HG03108 (cell line): ENCODE measurements at regions not wholly inside any gene's neighbourhood (a gene's known extent, or its start where the extent isn't known, plus 50 kb on each side); places are given as distances from the start of the nearest gene placed in this dataset.
"Not testable (repeated sequence)": the region's sequence is repeated elsewhere in the genome, so short reads cannot be mapped to it uniquely, and the experiment has no call there.

ENCODE experiments used
- ATAC-seq: cut with Tn5 transposase; IDR thresholded peaks from one replicate; pipeline ENCODE4 v1.9.1; 2021; ENCODE audit warnings: moderate library complexity; ENCODE audit not compliant: unreplicated experiment

DNA sequence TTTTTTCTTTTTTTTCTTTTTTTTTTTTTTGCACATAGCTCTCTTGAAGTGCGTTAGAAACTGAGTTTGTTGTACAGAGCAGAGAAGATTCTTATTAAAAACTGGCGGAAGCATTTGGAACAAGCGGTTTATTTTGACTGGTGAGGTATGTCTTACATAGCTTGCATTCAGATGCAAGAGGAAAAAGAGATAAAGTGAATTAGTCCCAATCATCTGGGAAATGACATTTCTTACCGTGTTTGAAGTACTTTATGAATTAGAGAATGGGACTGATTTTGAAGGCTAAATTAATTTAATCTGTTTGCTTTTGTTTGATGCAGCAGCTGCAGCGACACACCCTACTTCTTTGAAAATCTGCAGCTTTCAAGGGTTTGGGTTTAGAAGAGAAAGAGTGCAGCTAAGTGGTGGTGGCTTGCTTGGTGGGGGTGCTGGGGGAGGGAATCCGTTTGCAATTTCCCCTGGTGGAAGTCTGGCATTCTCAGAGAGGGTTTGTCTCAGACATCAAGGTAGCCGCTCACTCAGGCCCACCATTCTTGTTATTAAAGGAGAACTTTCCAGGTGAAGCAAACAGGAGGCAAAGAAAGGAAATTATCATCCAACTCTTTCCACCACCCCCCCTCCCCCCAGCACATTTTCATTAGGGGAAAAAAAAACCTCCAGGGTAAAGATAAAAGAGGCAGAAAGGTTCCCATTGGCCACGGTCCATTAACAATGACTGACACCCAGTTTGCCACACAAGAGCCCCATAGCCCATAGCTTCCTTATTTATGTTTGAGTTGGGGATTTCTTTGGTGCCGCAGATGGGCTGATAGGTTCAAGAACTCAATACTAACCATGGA is 231.7 kb downstream of the SKIDA1 start:
- ATAC-seq, result no peak

DNA sequence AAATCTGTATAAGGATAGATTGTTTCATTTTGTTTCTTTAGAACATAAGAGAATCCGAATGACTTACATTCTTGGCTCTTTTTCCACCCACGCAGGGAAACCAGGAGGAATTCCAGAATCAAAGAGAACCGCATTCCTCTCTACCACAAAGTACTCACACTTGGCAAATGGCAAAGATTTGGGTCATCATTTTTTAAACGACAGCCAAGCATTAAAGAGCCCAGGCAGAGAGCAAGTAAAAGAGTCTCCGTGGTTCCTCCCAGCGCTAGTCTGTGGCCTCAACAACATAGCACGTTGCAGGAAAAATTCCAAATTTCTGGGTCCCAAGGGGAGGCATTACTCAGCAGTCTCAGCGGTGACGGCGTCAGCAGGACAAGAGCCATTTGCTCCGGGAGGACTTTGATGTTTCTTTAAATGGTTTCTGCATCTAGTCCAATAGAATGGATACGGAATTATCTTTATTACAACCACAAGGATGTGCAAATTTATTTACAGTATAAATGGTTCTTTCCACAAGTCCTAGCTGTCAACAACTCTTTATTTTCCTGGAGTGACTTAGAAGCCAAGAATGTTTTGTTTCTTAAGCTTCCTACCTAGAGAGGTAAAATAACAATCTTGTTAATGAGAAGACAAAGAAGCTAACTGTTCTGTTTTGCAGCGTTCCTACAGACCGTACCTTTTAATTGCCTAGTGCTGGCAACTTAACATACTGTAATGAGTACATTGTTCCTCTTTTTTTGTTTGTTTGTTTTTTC is 232.5 kb downstream of the SKIDA1 start:
- ATAC-seq, result no peak

DNA sequence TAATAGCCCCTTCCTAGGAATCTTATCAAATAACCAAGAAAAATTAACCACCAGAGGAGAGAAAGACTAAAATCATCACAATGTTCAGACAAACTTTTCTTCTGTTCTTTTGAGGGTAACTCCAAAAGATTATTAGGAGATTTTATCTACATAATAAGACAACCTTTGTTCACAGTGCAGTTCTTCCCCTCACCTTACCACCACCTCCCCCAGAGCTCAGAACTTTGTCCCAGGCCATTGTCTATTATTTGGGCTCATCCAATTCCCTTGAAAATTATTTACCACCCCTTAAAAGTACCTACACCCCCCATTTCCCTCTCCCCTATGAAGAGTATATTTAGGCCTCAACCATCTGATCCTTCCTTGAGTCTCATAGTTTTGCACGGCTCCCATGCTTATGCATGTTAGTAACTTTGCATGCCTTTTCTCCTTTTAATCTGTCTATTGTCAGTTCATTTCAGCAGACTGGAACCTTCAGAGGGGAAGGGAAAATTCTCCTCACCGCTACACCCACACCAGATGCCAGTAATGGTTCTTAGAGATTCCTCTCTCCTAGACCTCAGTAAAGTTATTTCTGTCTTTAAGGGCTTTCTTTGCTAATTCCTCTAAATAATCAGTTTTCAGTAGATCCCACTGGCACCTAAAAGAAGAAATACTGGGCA is 234.9 kb downstream of the SKIDA1 start:
- ATAC-seq, result no peak

DNA sequence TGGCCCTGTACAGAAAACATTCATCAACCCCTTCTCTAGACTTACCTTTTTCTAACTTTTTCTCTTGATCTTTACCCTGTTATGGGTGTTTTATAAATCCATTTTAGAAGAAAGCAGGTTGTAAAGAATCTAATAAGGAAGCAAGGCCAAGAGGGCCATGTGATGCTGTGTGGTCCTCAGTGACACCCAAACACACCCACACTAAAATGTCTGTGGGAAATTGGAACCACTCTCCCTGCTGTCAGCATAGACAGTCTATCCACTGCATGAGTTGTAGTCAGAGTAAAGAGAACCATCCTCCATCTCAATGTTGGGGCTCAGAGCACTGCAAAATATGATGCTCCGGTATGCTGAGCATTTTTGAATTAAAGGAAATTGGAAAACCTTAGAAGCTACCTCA is 235.5 kb downstream of the SKIDA1 start:
- no peak for ATAC-seq

DNA sequence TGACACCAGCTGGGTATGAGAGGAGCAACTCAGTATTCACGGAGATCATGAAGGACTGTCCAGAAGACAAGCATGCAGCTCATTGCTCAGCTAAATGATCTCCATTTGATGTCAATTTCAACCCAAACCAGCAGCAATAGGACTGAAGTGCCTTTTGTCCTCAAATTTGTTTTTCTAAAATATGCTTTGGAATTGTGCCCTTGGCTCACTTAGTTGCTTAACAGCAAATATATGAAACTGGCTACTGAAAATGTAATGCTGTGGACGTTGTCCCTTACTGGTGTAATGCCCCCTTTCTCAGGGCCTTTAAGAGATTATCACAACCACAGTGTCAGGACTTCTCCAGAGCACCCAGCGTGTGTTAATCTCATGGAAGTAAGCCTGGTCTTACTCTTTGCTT is 236.2 kb downstream of the SKIDA1 start:
- ATAC-seq, result no peak

DNA sequence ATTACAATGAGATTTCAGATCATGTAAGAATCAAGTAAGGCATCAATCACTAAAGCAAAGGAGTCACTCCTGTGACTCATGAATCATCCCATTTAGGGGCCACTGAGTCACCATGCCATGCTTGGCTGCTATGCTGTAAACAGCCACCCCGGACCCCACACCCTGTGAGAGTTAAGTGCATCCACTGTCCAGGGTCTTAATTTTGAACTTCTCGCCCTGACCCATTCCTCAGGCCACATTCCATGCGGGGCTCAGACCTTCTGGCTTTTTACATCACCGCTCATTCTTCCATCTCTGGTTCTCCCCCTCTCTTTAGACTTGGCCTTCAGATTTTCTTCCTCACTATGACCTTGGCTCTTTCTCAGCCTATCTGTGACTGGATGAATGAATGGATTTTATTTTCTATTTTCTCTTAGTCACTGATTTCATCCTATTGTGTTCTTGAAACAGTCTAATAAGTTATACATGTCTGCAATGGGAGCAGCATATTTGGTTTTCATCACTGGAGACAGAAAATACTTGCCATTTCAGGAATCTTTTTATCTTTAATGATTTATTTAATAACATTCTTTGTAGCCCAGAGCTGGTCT is 239.6 kb downstream of the SKIDA1 start:
- no peak for ATAC-seq

DNA sequence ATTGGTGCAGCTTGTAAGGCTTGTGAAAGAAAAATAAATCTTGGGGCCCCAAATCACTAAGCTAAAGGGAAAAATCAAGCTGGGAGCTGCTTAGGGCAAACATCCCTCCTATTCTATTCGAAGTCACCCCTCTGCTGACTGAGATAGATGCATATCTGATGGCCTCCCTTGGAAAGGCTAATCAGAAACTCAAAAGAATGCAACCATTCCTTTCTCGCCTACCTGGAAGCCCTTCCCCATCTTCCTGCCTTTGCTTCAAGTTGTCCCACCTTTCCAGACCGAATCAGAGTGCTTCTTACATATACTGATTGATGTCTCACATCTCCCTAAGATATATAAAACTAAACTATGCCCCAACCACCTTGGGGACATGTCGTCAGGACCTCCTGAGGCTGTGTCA is 240.3 kb downstream of the SKIDA1 start:
- no peak for ATAC-seq

DNA sequence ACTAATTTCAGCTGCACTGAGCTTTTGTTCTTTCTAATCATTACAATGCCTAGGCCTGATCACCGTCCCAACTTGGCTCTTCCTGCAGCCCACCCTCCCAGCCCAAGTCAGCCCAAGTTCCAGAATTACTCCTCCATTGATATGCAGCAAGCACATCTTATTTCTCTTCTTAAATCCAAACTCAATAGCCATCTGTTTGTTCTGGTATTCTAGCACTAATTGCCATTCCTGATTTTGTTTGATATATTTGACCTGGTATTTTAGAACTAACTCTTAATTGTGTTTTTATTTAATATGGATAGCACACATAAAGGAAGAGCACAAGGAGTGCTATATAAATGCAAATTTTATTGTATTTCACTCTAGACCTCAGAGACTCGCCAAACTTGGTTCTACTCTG is 241.2 kb downstream of the SKIDA1 start:
- no peak for ATAC-seq

DNA sequence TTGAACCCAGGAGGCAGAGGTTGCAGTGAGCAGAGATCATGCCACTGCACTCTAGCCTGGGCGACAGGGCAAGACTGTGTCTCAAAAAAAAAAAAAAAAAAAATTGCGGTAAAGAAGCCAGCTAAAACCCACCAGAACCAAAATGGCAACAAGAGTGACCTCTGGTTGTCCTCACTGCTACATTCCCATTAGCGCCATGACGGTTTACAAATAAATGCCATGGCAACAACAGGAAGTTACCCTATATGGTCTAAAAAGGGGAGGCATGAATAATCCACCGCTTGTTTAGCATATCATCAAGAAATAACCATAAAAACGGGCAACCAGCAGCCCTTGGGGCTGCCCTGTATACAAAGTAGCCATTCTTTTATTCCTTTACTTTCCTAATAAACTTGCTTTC is 242.4 kb downstream of the SKIDA1 start:
- not testable (repeated sequence) for ATAC-seq

DNA sequence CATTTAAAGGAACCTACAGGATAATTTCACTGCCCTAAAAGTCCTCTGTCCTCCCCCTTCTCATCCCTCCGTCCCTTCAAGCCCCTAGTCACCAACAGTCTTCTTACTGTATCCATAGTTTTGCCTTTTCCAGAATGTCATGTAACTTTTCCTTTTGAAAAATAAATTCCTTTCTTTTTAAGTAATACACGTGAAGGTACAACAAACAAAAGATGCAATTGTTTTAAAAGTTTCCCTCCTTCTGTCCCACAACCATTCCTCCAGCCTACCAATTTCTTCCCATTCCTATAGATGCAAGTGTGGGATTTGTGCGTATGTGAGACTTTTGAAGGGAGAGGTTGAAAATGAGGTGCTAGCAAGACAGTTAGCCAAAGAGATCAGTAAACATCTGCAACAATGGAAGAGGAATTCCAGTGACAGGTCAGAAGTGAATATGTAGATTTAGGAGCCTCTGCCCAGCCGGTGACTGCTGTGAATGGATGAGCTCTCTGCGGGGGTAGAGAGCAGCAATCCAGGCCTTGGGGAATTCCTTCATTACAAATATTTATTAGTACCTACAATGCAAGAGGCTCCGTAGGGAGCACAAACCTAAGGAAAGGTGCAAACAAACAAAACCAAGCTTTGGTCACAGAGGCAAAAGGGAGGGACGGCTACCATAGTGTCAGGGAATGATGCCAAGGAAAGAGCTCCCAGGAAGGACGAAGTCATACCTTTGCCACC is 243.6 kb downstream of the SKIDA1 start:
- ATAC-seq, result no peak

DNA sequence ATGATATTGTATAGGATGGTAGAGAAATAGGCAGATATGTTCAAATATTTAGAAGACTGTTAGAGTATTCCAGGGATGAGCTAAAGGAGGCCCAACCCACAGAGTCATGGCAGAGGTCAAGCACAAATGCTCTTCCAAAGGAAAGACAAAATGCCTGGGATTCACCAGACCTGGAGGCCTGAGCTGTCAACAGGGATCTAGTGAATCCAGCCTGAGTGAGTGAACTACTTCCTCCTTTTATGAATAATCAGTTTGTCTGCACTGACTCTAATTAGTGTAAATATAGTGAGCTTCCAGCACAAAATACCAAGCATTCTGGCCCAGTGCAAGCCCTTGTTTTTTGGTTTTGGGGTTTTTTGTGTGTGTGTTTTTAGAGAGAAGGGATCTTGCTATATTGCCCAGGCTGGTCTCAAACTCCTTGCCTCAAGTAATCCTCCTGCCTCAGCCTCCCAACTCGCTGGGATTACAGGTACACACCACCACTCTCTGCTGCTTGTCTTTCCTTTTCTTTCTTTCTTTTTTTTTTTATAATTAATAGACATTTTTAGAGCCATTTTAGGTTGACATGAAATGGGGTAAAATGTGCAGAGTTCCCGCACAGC is 244.4 kb downstream of the SKIDA1 start:
- no peak for ATAC-seq

DNA sequence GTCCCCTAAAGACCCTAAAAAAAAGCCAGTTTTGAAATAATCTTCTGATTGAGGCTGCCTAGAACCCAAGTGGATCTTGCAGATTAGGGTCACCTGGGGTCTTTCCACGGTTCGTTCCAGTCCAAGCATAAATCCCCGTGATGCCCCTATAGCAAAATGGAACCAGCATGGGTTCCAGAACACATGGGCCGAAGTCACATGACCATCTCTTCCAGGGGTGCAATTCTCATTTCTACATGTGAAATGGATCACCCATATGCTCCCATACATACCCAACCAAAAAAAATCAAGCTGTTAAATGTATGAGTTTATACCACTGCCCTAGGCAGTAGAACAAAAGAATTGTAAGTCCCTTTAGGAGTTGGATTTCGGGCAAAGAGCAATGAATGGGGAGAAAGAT is 245.4 kb downstream of the SKIDA1 start:
- ATAC-seq, result no peak

DNA sequence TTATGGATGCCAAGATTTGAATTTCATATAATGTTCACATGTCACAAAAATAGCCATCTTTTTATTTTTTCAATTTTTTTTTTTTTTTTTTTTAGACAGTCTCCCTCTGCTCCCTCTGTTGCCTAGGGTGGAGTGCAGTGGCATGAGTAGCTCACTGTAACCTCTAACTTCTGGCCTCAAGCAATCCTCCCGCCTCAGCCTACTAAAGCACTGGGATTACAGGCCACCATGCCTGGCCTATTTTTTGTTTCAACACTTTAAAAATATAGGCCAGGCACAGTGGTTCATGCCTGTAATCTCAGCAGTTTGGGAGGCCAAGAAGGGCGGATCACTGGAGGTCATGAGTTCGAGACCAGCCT is 246.3 kb downstream of the SKIDA1 start:
- no peak for ATAC-seq

DNA sequence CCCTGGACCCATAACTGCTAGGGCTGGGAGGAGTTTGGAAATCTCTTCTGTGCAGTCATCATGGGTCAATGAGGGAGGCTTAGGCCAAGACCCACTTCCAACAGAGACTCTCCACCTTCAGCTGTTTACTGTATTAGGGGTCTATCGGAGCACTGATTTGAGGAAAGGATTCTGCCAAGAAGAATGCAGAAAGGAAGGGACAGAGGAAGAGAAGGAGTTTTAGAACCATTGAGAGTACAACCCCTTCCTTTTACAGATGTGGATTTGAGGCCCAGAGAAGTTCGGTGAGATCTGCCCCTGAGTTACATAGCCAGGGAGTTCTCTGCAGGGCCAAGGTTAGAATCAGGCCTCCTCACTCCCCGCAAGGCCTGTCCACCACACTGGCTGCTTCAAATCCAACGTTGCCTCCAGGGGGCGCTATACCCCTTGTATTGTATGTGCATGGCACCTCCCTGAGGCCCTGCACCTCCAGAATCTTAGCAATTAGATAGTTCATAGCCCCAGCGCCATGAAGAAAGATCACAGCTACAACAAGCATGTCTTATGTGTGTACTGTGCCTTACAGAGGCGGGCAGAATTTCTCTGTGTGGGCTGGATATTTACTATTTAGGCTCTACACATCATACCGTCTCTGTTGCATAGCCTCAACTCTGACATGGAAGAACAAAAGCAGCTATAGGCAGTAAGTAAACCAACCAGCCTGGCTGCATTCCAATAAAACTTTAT is 246.8 kb downstream of the SKIDA1 start:
- ATAC-seq, result no peak

DNA sequence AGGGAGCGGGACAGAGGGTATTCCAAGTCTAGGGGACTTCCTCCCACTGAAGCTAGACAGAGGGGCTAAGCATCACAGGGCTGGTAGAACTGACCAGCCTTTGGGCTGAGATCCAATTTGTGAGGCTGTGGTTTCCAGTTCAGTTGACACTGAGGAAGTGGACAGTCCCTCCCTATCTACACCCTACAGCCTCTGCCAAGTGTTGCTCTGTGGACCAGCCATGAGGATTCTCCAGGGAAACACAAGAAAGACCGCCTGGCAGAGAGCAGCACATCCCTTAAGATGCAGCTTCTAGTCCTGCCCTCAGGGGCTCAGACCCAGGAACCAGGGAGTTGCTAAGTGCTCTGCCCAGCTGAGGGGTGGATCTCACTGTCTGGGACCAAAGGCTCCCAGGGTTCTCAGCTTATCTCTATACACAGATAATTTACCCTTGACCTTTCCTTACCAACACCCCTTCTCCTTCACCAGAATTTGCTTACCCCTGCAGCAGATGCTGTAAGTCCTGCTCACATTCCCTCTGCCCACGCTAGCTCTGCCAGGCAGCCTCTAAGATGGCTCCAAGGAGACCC is 252.0 kb downstream of the SKIDA1 start:
- ATAC-seq, result no peak

DNA sequence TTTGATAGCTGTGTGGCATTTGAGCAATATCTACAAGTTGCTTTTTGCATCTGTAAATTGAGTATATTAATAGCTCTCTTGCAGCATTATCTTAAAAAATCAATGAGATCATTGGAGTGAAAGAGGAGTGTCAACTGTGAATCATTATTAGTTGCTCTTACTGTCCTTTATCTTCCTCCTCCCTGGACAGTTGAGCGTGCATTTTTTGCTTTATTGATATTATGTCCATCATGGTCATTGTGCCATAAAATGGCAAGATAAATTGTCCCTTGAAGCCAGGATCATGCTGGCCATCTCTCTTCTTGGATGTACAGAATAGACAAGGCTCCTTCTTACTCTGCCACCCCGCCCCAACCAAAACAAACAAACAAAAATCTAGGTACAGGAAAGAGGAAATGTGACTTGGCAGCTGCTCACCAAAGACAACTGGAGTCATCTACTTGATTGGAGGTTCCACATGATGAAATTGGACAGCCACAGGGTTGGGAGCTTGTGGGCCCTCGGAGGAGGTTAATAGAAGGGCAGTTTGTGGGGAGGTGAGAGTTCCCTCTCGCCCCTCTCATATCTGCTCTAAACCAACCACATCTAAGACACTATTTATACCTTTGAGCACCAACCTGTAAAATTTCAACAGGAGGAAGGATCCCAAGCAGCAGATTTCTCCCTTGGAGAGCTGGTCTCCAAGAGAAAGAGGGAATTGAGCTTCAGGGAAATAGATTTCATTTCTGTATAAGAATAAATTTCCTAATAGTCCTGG is 252.7 kb downstream of the SKIDA1 start:
- ATAC-seq, result no peak

DNA sequence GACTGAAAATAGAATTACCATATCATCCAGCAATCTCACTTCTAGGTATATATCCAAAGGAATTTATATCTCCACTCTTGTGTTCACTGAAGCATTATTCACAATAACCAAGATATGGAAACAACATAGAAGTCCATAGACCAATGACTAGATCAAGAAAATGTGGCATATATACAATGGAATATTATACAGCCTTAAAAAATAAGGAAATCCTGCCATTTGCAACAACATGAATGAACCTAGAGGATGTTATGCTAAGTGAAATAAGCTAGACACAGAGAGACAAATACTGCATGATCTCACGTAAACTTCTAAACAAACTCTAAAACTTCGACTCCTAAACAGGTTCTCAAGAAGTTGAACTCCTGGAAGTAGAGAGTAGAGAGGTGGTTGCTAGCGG is 254.5 kb downstream of the SKIDA1 start:
- ATAC-seq, result no peak

DNA sequence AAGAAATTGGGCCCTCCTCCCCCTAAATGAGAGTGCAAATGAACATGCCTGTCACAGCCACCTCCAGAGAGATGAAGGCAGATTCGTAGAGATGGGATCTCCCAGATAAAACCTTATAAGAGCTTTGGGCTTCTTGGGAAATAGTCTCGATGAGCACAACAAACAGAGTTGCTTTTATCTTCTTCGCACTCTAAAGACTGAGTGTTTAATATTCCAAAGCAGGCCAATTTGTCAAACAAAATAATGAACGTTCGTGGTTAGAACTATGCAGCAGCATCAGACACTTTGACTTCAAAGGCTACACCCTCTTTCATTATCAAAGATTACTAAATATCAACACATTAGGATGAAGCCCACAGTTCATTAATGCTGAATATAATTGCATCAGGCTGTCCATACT is 256.2 kb downstream of the SKIDA1 start:
- ATAC-seq, result no peak

DNA sequence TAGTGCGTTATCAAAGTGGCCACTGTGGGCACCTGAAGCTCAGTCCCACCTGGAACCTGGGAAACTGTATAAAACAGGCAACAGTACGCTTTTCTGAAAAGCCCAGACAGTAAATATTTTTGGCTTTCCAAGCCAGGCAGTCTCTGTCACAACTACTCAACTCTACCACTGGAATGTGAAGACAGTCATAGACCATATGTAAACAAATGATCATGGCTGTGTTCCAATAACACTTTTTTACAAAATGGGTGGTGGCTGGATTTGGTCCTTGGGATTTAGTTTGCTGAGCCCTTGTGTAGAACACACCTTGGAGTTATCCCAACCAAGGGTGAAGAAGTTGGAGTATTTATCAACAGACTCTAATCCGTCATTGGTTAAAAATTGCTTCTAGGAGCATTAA is 259.9 kb downstream of the SKIDA1 start:
- ATAC-seq, result no peak
